DND-41 (cell line): ENCODE measurements at regions not wholly inside any gene's neighbourhood (a gene's known extent, or its start where the extent isn't known, plus 50 kb on each side); places are given as distances from the start of the nearest gene placed in this dataset.

Experiments used
- ATAC-seq: fragments of 200-7000 bp; cut with Tn5 transposase; 3 replicates; pipeline ENCODE4 v1.9.1; 2021; ENCODE audit warnings: low read depth; ENCODE audit not compliant: insufficient read depth
- DNase-seq: peaks from one replicate; pipeline ENCODE4 v3.0.0-alpha.2; 2020
- H2AFZ ChIP-seq: 2 replicates; pipeline ENCODE4 v1.6.0; 2012; ENCODE audit warnings: low read depth, low read length
- H3K27ac ChIP-seq: 2 replicates; pipeline ENCODE4 v1.5.1; 2012; ENCODE audit warnings: low read length, inconsistent platforms
- H3K27me3 ChIP-seq: fragments of 200-600 bp; sonication (generic); 2 replicates; pipeline ENCODE4 v1.6.0; 2012; ENCODE audit warnings: low read length, mild to moderate bottlenecking, inconsistent platforms; ENCODE audit not compliant: insufficient read depth, poor library complexity
- H3K36me3 ChIP-seq: 2 replicates; pipeline ENCODE4 v1.5.1; 2012; ENCODE audit warnings: low read length, inconsistent platforms; ENCODE audit not compliant: insufficient read depth
- H3K4me1 ChIP-seq: 2 replicates; pipeline ENCODE4 v1.5.1; 2012; ENCODE audit warnings: mild to moderate bottlenecking, low read length; ENCODE audit not compliant: insufficient read depth
- H3K4me2 ChIP-seq: 2 replicates; pipeline ENCODE4 v1.6.0; 2012; ENCODE audit warnings: mild to moderate bottlenecking, moderate library complexity, low read length, inconsistent platforms; ENCODE audit not compliant: insufficient read depth
- H3K4me3 ChIP-seq, 2 experiments: fragments of 200-600 bp in 1 of 2; shearing (Covaris generic) in 1 of 2; 2 replicates each; pipeline ENCODE4 v1.5.1; 2012 to 2016; ENCODE audit warnings: inconsistent platforms in 2 of 2, low read length in 2 of 2, mild to moderate bottlenecking in 2 of 2, low read depth in 1 of 2, moderate library complexity in 1 of 2
- H3K79me2 ChIP-seq: 2 replicates; pipeline ENCODE4 v1.6.0; 2012; ENCODE audit warnings: low read length, inconsistent platforms; ENCODE audit not compliant: insufficient read depth
- H3K9ac ChIP-seq: 2 replicates; pipeline ENCODE4 v1.6.0; 2012; ENCODE audit warnings: low read depth, mild to moderate bottlenecking, inconsistent platforms, low read length, moderate library complexity
- H3K9me3 ChIP-seq: 2 replicates; pipeline ENCODE4 v1.5.1; 2012; ENCODE audit warnings: low read length, moderate library complexity, mild to moderate bottlenecking, inconsistent platforms; ENCODE audit not compliant: insufficient read depth, severe bottlenecking
- H4K20me1 ChIP-seq: 2 replicates; pipeline ENCODE4 v1.6.0; 2012; ENCODE audit warnings: low read length; ENCODE audit not compliant: insufficient read depth
- CTCF ChIP-seq: IDR thresholded peaks from 2 replicates; pipeline ENCODE4 v1.5.1; 2012; ENCODE audit warnings: borderline replicate concordance, low read length, moderate library complexity, mild to moderate bottlenecking; ENCODE audit not compliant: poor library complexity, severe bottlenecking; ENCODE audit errors: extremely low read depth
- EZH2 ChIP-seq: IDR thresholded peaks from 3 replicates; pipeline ENCODE4 v1.6.1; 2012; ENCODE audit warnings: borderline replicate concordance, low read depth, mild to moderate bottlenecking, moderate library complexity, low read length, inconsistent platforms; ENCODE audit not compliant: severe bottlenecking

DNA sequence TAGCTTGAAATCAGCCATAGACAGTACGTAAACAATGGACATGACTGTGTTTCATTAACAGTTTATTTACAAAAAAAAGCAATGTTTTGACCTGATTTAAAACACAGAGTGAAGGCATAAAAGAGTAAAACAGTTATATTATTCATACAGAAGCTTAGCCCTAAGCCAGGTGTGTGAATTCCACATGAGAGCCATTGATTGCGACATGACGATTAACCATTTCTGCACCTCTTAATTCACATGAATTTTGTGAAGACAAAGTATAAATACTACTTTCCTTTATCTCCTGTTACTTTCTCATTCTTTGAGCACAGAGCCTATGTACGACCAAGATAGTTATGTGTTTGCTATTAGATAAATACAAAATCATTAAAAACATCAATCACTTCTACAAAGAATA, 55.0 kb upstream of the MAGEB18 start:
- no peak overlapping the region for H3K4me3 ChIP-seq
- TF ChIP-seq EZH2 (no peak), CTCF (no peak)
- no peaks in the 10 kb centered on the region for H4K20me1 ChIP-seq
- no peak overlapping the region for H2AFZ ChIP-seq
- H3K4me2 ChIP-seq: no peak overlapping the region
- H3K9me3 ChIP-seq: no peaks in the 10 kb centered on the region
- H3K4me1 ChIP-seq: no peaks in the 10 kb centered on the region
- no peaks in the 10 kb centered on the region for H3K27me3 ChIP-seq
- H3K27ac ChIP-seq: no peak overlapping the region
- no peaks in the 10 kb centered on the region for H3K36me3 ChIP-seq
- no peak for DNase-seq
- H3K79me2 ChIP-seq: no peaks in the 10 kb centered on the region
- ATAC-seq: no peak
- H3K9ac ChIP-seq: no peak overlapping the region
